ENCODE measurements at regions not wholly inside any gene's neighbourhood (a gene's known extent, or its start where the extent isn't known, plus 50 kb on each side); places are given as distances from the start of the nearest gene placed in this dataset.

DNA sequence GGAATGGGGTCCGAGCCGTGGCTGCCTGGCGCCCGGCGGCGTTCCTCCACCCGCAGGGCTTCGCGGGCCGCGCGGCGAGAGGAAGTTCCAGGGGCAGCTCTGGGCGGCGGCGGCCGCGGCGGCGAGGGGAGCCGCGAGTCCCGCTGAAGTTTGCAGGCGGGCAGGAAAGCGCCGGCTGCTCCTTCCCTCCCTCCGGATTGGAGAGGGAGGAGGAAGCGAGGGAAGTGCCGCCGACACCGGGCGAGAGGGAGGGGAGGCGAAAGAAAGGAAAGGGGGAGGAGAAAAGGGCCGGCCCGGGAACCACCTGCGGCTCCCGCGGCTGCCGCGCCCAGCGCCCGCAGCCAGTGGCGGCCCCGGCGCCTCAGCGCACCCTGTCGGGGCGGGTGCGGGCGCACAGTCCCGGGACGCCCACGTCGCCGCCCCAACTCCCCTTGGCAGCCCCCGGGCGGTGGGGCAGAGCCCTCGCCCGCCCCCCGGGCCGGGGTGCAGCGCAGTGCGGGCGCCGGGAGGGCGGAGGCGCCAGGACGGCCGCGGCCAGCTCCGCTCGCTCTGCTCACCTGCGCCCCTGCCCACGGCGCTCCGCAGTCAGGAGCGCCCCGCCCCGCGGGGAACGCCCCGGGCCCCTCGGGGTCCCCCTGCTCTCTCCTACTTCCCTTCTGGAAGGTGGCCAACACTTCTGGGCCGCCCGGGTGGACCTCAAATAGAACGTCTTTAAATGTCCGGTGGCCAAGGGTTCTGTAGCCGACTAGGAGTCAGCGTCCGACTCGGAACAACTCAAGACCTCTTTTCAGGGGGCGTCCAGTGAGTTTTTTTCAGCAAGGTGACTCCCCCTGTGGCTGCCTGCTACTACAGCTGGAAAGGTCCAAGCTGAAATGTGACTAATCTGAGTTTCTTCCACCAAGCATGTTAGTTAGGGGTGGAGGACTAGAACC, 80.3 kb upstream of the CCDC28A start:
- Histone ChIP-seq H2AK5ac (ENCODE audit: low read length) (peak overlapping the region; percentile 36), H2AFZ (ENCODE audit: insufficient read depth, low read length, poor library complexity) (peak overlapping the region; percentile 86), H3K14ac (ENCODE audit: low read length) (peak overlapping the region; percentile 98), H3K18ac (ENCODE audit: low read length) (peak overlapping the region; percentile 88), H3K4me1 (ENCODE audit: control insufficient read depth in 1 of 2, insufficient read depth in 2 of 2, low read length in 2 of 2) (peaks cover 8 to 11% of the 10 kb centered on the region in 2 experiments), H3K4ac (ENCODE audit: low read depth, low read length) (peak overlapping the region; percentile 89), H3K9ac (ENCODE audit: low read length) (peak overlapping the region; percentile 63), H2BK120ac (ENCODE audit: insufficient read depth, low read length, poor library complexity) (peak overlapping the region; percentile 90), H3K27ac (ENCODE audit: low read depth, low read length) (peak overlapping the region; percentile 88), H2BK5ac (ENCODE audit: low read depth, low read length, poor library complexity) (peak overlapping the region; percentile 87), H3K79me1 (ENCODE audit: low read length) (peaks cover 18% of the 10 kb centered on the region), H3K27me3 (ENCODE audit: insufficient read depth, low read length) (no peaks in the 10 kb centered on the region), H3K79me2 (ENCODE audit: control insufficient read depth, insufficient read depth, low read length, poor library complexity) (peaks cover 13% of the 10 kb centered on the region), H4K12ac (ENCODE audit: low read depth, low read length) (peak overlapping the region; percentile 85), H4K91ac (ENCODE audit: low read depth, low read length) (peak overlapping the region; percentile 93), H3K4me3 (ENCODE audit: low read depth, low read length) (peak overlapping the region; percentile 88), H3K4me2 (ENCODE audit: low read length) (peak overlapping the region; percentile 65), H4K8ac (ENCODE audit: low read depth, low read length) (peak overlapping the region; percentile 95), H3K36me3 (ENCODE audit: control insufficient read depth in 1 of 2, insufficient read depth in 2 of 2, low read length in 2 of 2) (no peaks in the 10 kb centered on the region), H2BK12ac (ENCODE audit: low read length) (peak overlapping the region; percentile 58), H3K9me3 (ENCODE audit: insufficient read depth, low read depth, low read length) (no peaks in the 10 kb centered on the region), H3K23ac (ENCODE audit: low read length) (no peak overlapping the region)
- no CpG with 5 or more reads among the region's 92 CpGs for WGBS (ENCODE audit: extremely low coverage, insufficient coverage, insufficient read length)
- peak; percentile 78 to 80 for DNase-seq

GRCh38 chr6:138695193-138695592, 78.4 kb upstream of the CCDC28A start:
- Histone ChIP-seq H3K18ac (ENCODE audit: low read length) (no peak overlapping the region), H4K8ac (ENCODE audit: low read depth, low read length) (no peak overlapping the region), H3K9me3 (ENCODE audit: insufficient read depth, low read depth, low read length) (no peaks in the 10 kb centered on the region), H2AK5ac (ENCODE audit: low read length) (no peak overlapping the region), H3K27me3 (ENCODE audit: insufficient read depth, low read length) (no peaks in the 10 kb centered on the region), H3K79me2 (ENCODE audit: control insufficient read depth, insufficient read depth, low read length, poor library complexity) (peaks cover 13% of the 10 kb centered on the region), H2BK120ac (ENCODE audit: insufficient read depth, low read length, poor library complexity) (no peak overlapping the region), H4K91ac (ENCODE audit: low read depth, low read length) (no peak overlapping the region), H3K23ac (ENCODE audit: low read length) (no peak overlapping the region), H3K4me3 (ENCODE audit: low read depth, low read length) (no peak overlapping the region), H3K14ac (ENCODE audit: low read length) (no peak overlapping the region), H4K12ac (ENCODE audit: low read depth, low read length) (no peak overlapping the region), H3K36me3 (ENCODE audit: control insufficient read depth in 1 of 2, insufficient read depth in 2 of 2, low read length in 2 of 2) (no peaks in the 10 kb centered on the region), H2BK12ac (ENCODE audit: low read length) (no peak overlapping the region), H3K79me1 (ENCODE audit: low read length) (peaks cover 18% of the 10 kb centered on the region), H3K4me2 (ENCODE audit: low read length) (no peak overlapping the region), H2BK5ac (ENCODE audit: low read depth, low read length, poor library complexity) (no peak overlapping the region), H2AFZ (ENCODE audit: insufficient read depth, low read length, poor library complexity) (no peak overlapping the region), H3K4ac (ENCODE audit: low read depth, low read length) (no peak overlapping the region), H3K9ac (ENCODE audit: low read length) (no peak overlapping the region), H3K27ac (ENCODE audit: low read depth, low read length) (no peak overlapping the region), H3K4me1 (ENCODE audit: control insufficient read depth in 1 of 2, insufficient read depth in 2 of 2, low read length in 2 of 2) (peaks cover 5 to 7% of the 10 kb centered on the region in 2 experiments)
- no peak for DNase-seq
- WGBS (ENCODE audit: extremely low coverage, insufficient coverage, insufficient read length) = no CpG with 5 or more reads among the region's 4 CpGs

DNA sequence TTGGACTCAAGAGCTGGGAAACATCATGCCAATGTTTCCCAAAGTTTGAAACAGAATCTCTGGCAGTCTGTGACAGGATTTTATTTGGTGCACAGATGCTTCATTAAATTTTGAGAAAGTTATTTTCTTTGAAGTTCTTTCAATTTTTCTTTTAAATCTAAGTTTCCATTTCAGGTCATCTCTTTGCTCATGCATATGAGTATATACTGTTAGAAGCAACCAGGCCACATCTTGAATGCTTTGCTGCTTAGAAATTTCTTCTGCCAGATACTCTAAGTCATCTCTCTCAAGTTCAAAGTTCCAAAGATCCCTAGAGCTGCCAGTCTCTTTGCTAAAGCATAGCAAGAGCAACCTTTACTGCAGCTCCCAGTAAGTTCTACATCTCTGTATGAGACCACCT, 59.1 kb upstream of the CCDC28A start:
- no peak overlapping the region for H4K91ac ChIP-seq (ENCODE audit: low read depth, low read length)
- no peaks in the 10 kb centered on the region for H3K27me3 ChIP-seq (ENCODE audit: insufficient read depth, low read length)
- H4K12ac ChIP-seq (ENCODE audit: low read depth, low read length) = no peak overlapping the region
- H2BK120ac ChIP-seq (ENCODE audit: insufficient read depth, low read length, poor library complexity) = no peak overlapping the region
- no peak for DNase-seq
- H2AK5ac ChIP-seq (ENCODE audit: low read length) = no peak overlapping the region
- H3K14ac ChIP-seq (ENCODE audit: low read length) = no peak overlapping the region
- peaks cover 1% of the 10 kb centered on the region for H3K9me3 ChIP-seq (ENCODE audit: insufficient read depth, low read depth, low read length)
- no peak overlapping the region for H2AFZ ChIP-seq (ENCODE audit: insufficient read depth, low read length, poor library complexity)
- no peak overlapping the region for H3K4me2 ChIP-seq (ENCODE audit: low read length)
- H4K8ac ChIP-seq (ENCODE audit: low read depth, low read length) = no peak overlapping the region
- no peak overlapping the region for H2BK5ac ChIP-seq (ENCODE audit: low read depth, low read length, poor library complexity)
- H3K4ac ChIP-seq (ENCODE audit: low read depth, low read length) = no peak overlapping the region
- H3K36me3 ChIP-seq (ENCODE audit: control insufficient read depth in 1 of 2, insufficient read depth in 2 of 2, low read length in 2 of 2) = peaks cover 0 to 1% of the 10 kb centered on the region in 2 experiments
- H3K4me1 ChIP-seq (ENCODE audit: control insufficient read depth in 1 of 2, insufficient read depth in 2 of 2, low read length in 2 of 2) = peaks cover 0 to 3% of the 10 kb centered on the region in 2 experiments
- no peak overlapping the region for H3K18ac ChIP-seq (ENCODE audit: low read length)
- peaks cover under 1% of the 10 kb centered on the region for H3K79me1 ChIP-seq (ENCODE audit: low read length)
- no peak overlapping the region for H3K4me3 ChIP-seq (ENCODE audit: low read depth, low read length)
- H3K27ac ChIP-seq (ENCODE audit: low read depth, low read length) = no peak overlapping the region
- no peak overlapping the region for H3K9ac ChIP-seq (ENCODE audit: low read length)
- no peak overlapping the region for H2BK12ac ChIP-seq (ENCODE audit: low read length)
- no peaks in the 10 kb centered on the region for H3K79me2 ChIP-seq (ENCODE audit: control insufficient read depth, insufficient read depth, low read length, poor library complexity)
- no peak overlapping the region for H3K23ac ChIP-seq (ENCODE audit: low read length)

GRCh38 chr6:138716013-138716412, 57.6 kb upstream of the CCDC28A start:
- Histone ChIP-seq H4K91ac (ENCODE audit: low read depth, low read length) (no peak overlapping the region), H3K4ac (ENCODE audit: low read depth, low read length) (no peak overlapping the region), H3K27me3 (ENCODE audit: insufficient read depth, low read length) (no peaks in the 10 kb centered on the region), H3K79me2 (ENCODE audit: control insufficient read depth, insufficient read depth, low read length, poor library complexity) (no peaks in the 10 kb centered on the region), H3K4me1 (ENCODE audit: control insufficient read depth in 1 of 2, insufficient read depth in 2 of 2, low read length in 2 of 2) (peaks cover 0 to 5% of the 10 kb centered on the region in 2 experiments), H2BK120ac (ENCODE audit: insufficient read depth, low read length, poor library complexity) (no peak overlapping the region), H2AK5ac (ENCODE audit: low read length) (no peak overlapping the region), H3K9me3 (ENCODE audit: insufficient read depth, low read depth, low read length) (peaks cover 1% of the 10 kb centered on the region), H3K9ac (ENCODE audit: low read length) (no peak overlapping the region), H3K27ac (ENCODE audit: low read depth, low read length) (no peak overlapping the region), H4K8ac (ENCODE audit: low read depth, low read length) (no peak overlapping the region), H3K79me1 (ENCODE audit: low read length) (peaks cover 3% of the 10 kb centered on the region), H2BK5ac (ENCODE audit: low read depth, low read length, poor library complexity) (no peak overlapping the region), H3K4me3 (ENCODE audit: low read depth, low read length) (no peak overlapping the region), H2AFZ (ENCODE audit: insufficient read depth, low read length, poor library complexity) (no peak overlapping the region), H3K14ac (ENCODE audit: low read length) (no peak overlapping the region), H3K23ac (ENCODE audit: low read length) (no peak overlapping the region), H3K4me2 (ENCODE audit: low read length) (no peak overlapping the region), H4K12ac (ENCODE audit: low read depth, low read length) (no peak overlapping the region), H3K18ac (ENCODE audit: low read length) (no peak overlapping the region), H3K36me3 (ENCODE audit: control insufficient read depth in 1 of 2, insufficient read depth in 2 of 2, low read length in 2 of 2) (peaks cover 0 to 2% of the 10 kb centered on the region in 2 experiments), H2BK12ac (ENCODE audit: low read length) (no peak overlapping the region)
- no CpG with 5 or more reads among the region's 1 CpG for WGBS (ENCODE audit: extremely low coverage, insufficient coverage, insufficient read length)
- no peak for DNase-seq
